HG03520 (cell line): ENCODE measurements at regions not wholly inside any gene's neighbourhood (a gene's known extent, or its start where the extent isn't known, plus 50 kb on each side); places are given as distances from the start of the nearest gene placed in this dataset.
"Not testable (repeated sequence)": the region's sequence is repeated elsewhere in the genome, so short reads cannot be mapped to it uniquely, and the experiment has no call there.

Experiments used
- ATAC-seq: cut with Tn5 transposase; IDR thresholded peaks from one replicate; pipeline ENCODE4 v1.9.1; 2021; ENCODE audit warnings: mild to moderate bottlenecking, moderate library complexity; ENCODE audit not compliant: unreplicated experiment

- not testable (repeated sequence) for ATAC-seq
Observed at GRCh38 chr17:26936645-26937044, 357.3 kb upstream of the WSB1 start.

- not testable (repeated sequence) for ATAC-seq
Observed at GRCh38 chr17:26937750-26938322, 356.1 kb upstream of the WSB1 start.

- ATAC-seq: not testable (repeated sequence)
Observed at GRCh38 chr17:26939755-26940154, 354.2 kb upstream of the WSB1 start.

GRCh38 chr17:26940587-26940986 is 353.3 kb upstream of the WSB1 start:
- ATAC-seq: not testable (repeated sequence)

GRCh38 chr17:26962255-26963162 is 331.4 kb upstream of the WSB1 start:
- ATAC-seq: no peak

GRCh38 chr17:26963163-26963503 is 330.8 kb upstream of the WSB1 start:
- ATAC-seq: no peak

GRCh38 chr17:26965898-26966624 is 327.9 kb upstream of the WSB1 start:
- ATAC-seq: not testable (repeated sequence)

- not testable (repeated sequence) for ATAC-seq
Observed at GRCh38 chr17:26966625-26967179, 327.2 kb upstream of the WSB1 start.

GRCh38 chr17:26981845-26982425 is 312.0 kb upstream of the WSB1 start:
- ATAC-seq: not testable (repeated sequence)

GRCh38 chr17:26982563-26982962 is 311.4 kb upstream of the WSB1 start:
- not testable (repeated sequence) for ATAC-seq

GRCh38 chr17:26987851-26988250 is 306.1 kb upstream of the WSB1 start:
- not testable (repeated sequence) for ATAC-seq

GRCh38 chr17:26994648-26995047 is 299.3 kb upstream of the WSB1 start:
- ATAC-seq: not testable (repeated sequence)

- not testable (repeated sequence) for ATAC-seq
Observed at GRCh38 chr17:26996146-26996916, 297.6 kb upstream of the WSB1 start.

GRCh38 chr17:27007734-27008531 is 286.0 kb upstream of the WSB1 start:
- ATAC-seq: not testable (repeated sequence)

GRCh38 chr17:27009087-27009486 is 284.8 kb upstream of the WSB1 start:
- ATAC-seq: no peak

- ATAC-seq: not testable (repeated sequence)
Observed at GRCh38 chr17:27010138-27010537, 283.8 kb upstream of the WSB1 start.

- ATAC-seq: not testable (repeated sequence)
Observed at GRCh38 chr17:27030552-27030951, 263.4 kb upstream of the WSB1 start.

GRCh38 chr17:27038676-27039075 is 255.2 kb upstream of the WSB1 start:
- no peak for ATAC-seq

- not testable (repeated sequence) for ATAC-seq
Observed at GRCh38 chr17:27045039-27045438, 248.9 kb upstream of the WSB1 start.
